Uterus (tissue), 2 donors: ENCODE measurements at regions not wholly inside any gene's neighbourhood (a gene's known extent, or its start where the extent isn't known, plus 50 kb on each side); places are given as distances from the start of the nearest gene placed in this dataset.

Source experiments
- POLR2A ChIP-seq, 2 donors: fragments of 450-650 bp; IDR thresholded peaks; one replicate each; pipeline ENCODE4 v1.6.1; 2016; ENCODE audit warnings: antibody characterized with exemption in 2 of 2, mild to moderate bottlenecking in 1 of 2, moderate library complexity in 1 of 2
- TF ChIP-seq, protein P1 (sequence below), 4 experiments: fragments of 200-600 bp in 2 of 4; fragments of 450-650 bp in 2 of 4; sonication (generic) in 2 of 4; IDR thresholded peaks; one replicate each; pipeline ENCODE4 v1.5.1; 2016 to 2019; ENCODE audit warnings: antibody characterized with exemption in 4 of 4, mild to moderate bottlenecking in 2 of 4, moderate library complexity in 1 of 4

DNA sequence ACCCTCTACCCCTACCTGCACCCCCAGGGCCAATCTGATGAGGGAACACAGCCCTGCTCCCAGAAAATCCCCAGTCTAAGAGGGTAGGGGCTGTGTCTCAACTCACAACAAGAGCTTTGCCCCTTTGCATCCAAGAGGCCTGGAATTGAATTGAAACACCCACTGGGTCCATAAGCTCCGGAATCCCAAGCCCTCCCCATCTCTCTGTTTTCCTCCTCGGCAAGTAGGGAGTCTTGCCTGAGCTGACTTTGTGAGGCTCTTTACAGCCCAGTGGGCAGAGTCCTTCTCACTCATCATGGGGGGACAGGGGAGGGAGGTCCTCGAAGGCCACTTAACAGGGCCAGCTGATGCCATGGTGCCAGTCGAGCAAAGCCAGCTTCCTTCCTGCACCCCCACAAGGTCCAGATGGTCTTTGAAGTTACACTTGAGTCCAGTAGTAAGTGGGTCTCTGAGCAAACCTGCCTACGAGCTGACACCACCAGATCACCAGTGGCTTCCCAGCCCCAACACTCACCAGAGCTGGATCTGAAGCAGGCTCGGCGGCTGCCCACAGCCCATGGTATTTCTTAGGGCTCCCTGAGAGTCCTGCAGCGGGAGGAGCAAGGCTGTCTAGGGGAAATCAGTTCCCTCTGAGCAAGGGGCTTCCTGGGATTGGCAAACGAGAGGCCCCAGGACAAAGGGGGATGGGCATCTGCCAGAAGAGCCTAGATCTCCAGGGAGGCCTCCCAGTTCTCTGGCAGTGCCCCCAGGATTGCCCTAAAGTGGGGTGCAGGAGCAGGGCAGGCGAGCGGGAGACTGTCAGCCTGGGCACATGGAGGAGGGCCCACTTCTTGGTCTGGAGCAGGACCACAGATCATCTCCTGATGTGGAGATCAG is 144.5 kb downstream of the VEGFA start:
- TF ChIP-seq, protein P1, sequence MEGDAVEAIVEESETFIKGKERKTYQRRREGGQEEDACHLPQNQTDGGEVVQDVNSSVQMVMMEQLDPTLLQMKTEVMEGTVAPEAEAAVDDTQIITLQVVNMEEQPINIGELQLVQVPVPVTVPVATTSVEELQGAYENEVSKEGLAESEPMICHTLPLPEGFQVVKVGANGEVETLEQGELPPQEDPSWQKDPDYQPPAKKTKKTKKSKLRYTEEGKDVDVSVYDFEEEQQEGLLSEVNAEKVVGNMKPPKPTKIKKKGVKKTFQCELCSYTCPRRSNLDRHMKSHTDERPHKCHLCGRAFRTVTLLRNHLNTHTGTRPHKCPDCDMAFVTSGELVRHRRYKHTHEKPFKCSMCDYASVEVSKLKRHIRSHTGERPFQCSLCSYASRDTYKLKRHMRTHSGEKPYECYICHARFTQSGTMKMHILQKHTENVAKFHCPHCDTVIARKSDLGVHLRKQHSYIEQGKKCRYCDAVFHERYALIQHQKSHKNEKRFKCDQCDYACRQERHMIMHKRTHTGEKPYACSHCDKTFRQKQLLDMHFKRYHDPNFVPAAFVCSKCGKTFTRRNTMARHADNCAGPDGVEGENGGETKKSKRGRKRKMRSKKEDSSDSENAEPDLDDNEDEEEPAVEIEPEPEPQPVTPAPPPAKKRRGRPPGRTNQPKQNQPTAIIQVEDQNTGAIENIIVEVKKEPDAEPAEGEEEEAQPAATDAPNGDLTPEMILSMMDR (IDR thresholded peaks at IDR 0.05): no peak
- TF ChIP-seq POLR2A (IDR thresholded peaks at IDR 0.05): no peak
